ENCODE measurements at regions not wholly inside any gene's neighbourhood (a gene's known extent, or its start where the extent isn't known, plus 50 kb on each side); places are given as distances from the start of the nearest gene placed in this dataset.

- Mint-ChIP-seq H3K4me1 (ENCODE audit: low read depth) (peaks cover 53% of the 10 kb centered on the region), H3K27ac (peak overlapping the region; percentile 77), H3K4me3 (no peak overlapping the region), H3K9me3 (no peaks in the 10 kb centered on the region), H3K36me3 (ENCODE audit: low read depth) (peaks cover 6% of the 10 kb centered on the region), H3K27me3 (no peaks in the 10 kb centered on the region)
- intact Hi-C loops (cut with micrococcal nuclease), result no loop called here
Observed at GRCh38 chr1:31521761-31522555, 54.4 kb upstream of the TINAGL1 start.

DNA sequence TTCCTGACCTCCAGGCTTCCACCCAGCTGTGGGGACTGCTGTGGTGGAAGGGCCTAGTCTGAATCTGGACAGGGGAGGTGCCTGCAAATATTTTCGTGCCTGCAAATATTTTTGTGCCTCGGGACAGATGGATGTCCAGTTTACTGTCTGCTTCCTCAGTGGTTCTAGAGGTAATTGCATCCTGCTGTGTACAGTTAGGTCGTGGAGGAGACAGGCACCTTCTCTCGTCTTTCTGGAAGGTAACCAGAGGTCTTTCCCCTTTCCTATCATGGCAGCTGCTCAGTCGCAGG, 53.8 kb upstream of the TINAGL1 start:
- Mint-ChIP-seq H3K4me1 (ENCODE audit: low read depth) (peaks cover 53% of the 10 kb centered on the region), H3K4me3 (no peak overlapping the region), H3K27me3 (no peaks in the 10 kb centered on the region), H3K27ac (peak overlapping the region; percentile 95), H3K36me3 (ENCODE audit: low read depth) (peaks cover 6% of the 10 kb centered on the region), H3K9me3 (no peaks in the 10 kb centered on the region)
- intact Hi-C loops (cut with micrococcal nuclease), result no loop called here

GRCh38 chr1:31523012-31523411, 53.3 kb upstream of the TINAGL1 start:
- Mint-ChIP-seq H3K4me1 (ENCODE audit: low read depth) (peaks cover 53% of the 10 kb centered on the region), H3K4me3 (no peak overlapping the region), H3K9me3 (no peaks in the 10 kb centered on the region), H3K27ac (peak overlapping the region; percentile 95), H3K27me3 (no peaks in the 10 kb centered on the region), H3K36me3 (ENCODE audit: low read depth) (peaks cover 6% of the 10 kb centered on the region)
- intact Hi-C loops (cut with micrococcal nuclease), result no loop called here

DNA sequence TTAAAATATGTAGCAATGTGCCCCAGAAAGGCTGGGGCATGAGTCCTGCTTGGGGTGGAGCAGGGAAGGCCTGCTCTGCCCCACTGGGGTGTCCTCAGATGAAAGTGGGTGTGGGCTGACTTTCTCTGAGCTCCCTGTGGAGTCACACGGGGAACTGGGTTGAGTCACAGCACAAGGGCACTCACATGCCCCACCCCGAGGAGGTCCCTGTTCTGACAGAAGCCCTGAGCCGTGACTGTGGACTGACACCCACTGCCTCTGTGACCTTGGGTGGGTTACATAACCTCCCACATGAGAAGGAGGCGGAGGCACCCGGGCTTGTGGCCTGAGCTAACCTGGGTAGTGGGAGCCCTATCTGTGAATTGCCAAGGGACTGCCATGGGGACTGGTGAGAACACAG, 52.5 kb upstream of the TINAGL1 start:
- H3K36me3 Mint-ChIP-seq (ENCODE audit: low read depth), result peaks cover 6% of the 10 kb centered on the region
- peak overlapping the region; percentile 95 for H3K27ac Mint-ChIP-seq
- no peaks in the 10 kb centered on the region for H3K9me3 Mint-ChIP-seq
- peaks cover 53% of the 10 kb centered on the region for H3K4me1 Mint-ChIP-seq (ENCODE audit: low read depth)
- peak overlapping the region; percentile 53 for H3K4me3 Mint-ChIP-seq
- intact Hi-C loops (cut with micrococcal nuclease), result loop anchor here (2.0 kb wide), 1 partner anchor 41 kb away; no protein-coding TSS in a partner anchor
- H3K27me3 Mint-ChIP-seq, result no peaks in the 10 kb centered on the region

DNA sequence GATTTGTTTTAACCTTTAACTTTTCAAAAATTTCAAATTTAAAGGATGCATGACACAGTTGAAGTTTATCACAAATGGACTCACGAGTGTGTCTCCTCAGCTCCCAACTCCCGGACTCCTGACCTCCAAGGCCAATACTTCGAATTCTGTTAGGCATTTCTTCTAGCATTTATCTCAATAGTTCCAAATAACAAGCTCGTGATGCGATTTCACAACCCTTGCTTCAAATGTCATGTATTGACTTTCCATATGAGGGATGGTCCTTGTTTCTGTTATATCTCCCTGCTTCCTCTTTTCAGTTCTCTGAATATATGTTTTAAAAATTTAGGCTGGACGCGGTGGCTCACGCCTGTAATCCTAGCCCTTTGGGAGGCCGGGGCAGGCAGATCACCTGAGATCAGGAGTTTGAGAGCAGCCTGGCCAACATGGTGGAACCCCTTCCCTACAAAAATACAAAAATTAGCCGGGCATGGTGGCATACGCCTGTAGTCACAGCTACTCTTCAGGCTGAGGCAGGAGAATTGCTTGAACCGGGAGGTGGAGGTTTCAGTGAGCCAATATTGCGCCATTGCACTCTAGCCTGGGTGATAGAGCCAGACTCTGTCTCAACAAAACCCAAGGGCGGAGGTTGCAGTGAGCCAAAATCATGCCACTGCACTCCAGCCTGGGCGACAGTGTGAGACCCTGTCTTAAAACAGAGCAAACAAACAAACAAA, 52.0 kb upstream of the TINAGL1 start:
- H3K4me1 Mint-ChIP-seq (ENCODE audit: low read depth), result peaks cover 53% of the 10 kb centered on the region
- H3K27ac Mint-ChIP-seq, result peak overlapping the region; percentile 95
- H3K36me3 Mint-ChIP-seq (ENCODE audit: low read depth), result peaks cover 6% of the 10 kb centered on the region
- H3K4me3 Mint-ChIP-seq, result peak overlapping the region; percentile 45
- intact Hi-C loops (cut with micrococcal nuclease), result loop anchor here (2.0 kb wide), 1 partner anchor 42 kb away; no protein-coding TSS in a partner anchor
- no peaks in the 10 kb centered on the region for H3K9me3 Mint-ChIP-seq
- H3K27me3 Mint-ChIP-seq, result no peaks in the 10 kb centered on the region
